Fibroblast of lung (primary cell): ENCODE measurements at regions not wholly inside any gene's neighbourhood (a gene's known extent, or its start where the extent isn't known, plus 50 kb on each side); places are given as distances from the start of the nearest gene placed in this dataset.

ENCODE experiments used
- EZH2 ChIP-seq: IDR thresholded peaks from 2 replicates; pipeline ENCODE4 v1.5.1; 2012; ENCODE audit warnings: low read length, control low read depth, mild to moderate bottlenecking; ENCODE audit errors: missing control alignments
- TF ChIP-seq, protein P1 (sequence below), 2 donors: IDR thresholded peaks in 1 of 2; conservative IDR thresholded peaks in 1 of 2; 1 replicate in 1 of 2; 2 replicates in 1 of 2; pipeline ENCODE4 v1.5.1; 2011 to 2012; ENCODE audit warnings: low read length in 2 of 2, control low read depth in 1 of 2, inconsistent platforms in 1 of 2, low read depth in 1 of 2, mild to moderate bottlenecking in 1 of 2

GRCh38 chr5:36763454-36763853 is 113.1 kb upstream of the NIPBL start:
- TF ChIP-seq, protein P1, sequence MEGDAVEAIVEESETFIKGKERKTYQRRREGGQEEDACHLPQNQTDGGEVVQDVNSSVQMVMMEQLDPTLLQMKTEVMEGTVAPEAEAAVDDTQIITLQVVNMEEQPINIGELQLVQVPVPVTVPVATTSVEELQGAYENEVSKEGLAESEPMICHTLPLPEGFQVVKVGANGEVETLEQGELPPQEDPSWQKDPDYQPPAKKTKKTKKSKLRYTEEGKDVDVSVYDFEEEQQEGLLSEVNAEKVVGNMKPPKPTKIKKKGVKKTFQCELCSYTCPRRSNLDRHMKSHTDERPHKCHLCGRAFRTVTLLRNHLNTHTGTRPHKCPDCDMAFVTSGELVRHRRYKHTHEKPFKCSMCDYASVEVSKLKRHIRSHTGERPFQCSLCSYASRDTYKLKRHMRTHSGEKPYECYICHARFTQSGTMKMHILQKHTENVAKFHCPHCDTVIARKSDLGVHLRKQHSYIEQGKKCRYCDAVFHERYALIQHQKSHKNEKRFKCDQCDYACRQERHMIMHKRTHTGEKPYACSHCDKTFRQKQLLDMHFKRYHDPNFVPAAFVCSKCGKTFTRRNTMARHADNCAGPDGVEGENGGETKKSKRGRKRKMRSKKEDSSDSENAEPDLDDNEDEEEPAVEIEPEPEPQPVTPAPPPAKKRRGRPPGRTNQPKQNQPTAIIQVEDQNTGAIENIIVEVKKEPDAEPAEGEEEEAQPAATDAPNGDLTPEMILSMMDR (conservative IDR thresholded peaks at IDR 0.05 in 1 of 2, IDR thresholded peaks at IDR 0.05 in 1 of 2; ENCODE audit: low read depth in 1 of 2, low read length in 2 of 2) = no peak
- no peak for TF ChIP-seq EZH2
